ENCODE measurements at regions not wholly inside any gene's neighbourhood (a gene's known extent, or its start where the extent isn't known, plus 50 kb on each side); places are given as distances from the start of the nearest gene placed in this dataset.

- TF ChIP-seq ZNF654 (tag by site-specific recombination; IDR thresholded peaks at IDR 0.05; ENCODE audit: low read depth): peak; percentile 35
- TF ChIP-seq ZNF146 (tag by site-specific recombination; IDR thresholded peaks at IDR 0.05): no peak
These were observed 389.2 kb upstream of the KLF6 start for GRCh38 chr10:4174197-4174596.

GRCh38 chr10:4170633-4171314 is 385.8 kb upstream of the KLF6 start:
- no peak for TF ChIP-seq ZNF571 (tag by site-specific recombination; IDR thresholded peaks at IDR 0.05)
- TF ChIP-seq ZBTB49 (tag by site-specific recombination; IDR thresholded peaks at IDR 0.05; ENCODE audit: low read depth): no peak
- TF ChIP-seq ZNF843 (tag by site-specific recombination; IDR thresholded peaks at IDR 0.05): no peak
- TF ChIP-seq ZNF510 (tag by site-specific recombination; IDR thresholded peaks at IDR 0.05; ENCODE audit: insufficient replicate concordance): no peak
- Histone ChIP-seq H3K27ac (ENCODE audit: extremely low read depth, low read depth, low read length) (no peak overlapping the region), H3K4me3 (ENCODE audit: low read depth, low read length) (no peak overlapping the region), H3K4me1 (ENCODE audit: control insufficient read depth, insufficient read depth, low read length) (no peaks in the 10 kb centered on the region), H3K36me3 (ENCODE audit: control insufficient read depth in 2 of 2, insufficient read depth in 1 of 2, low read length in 2 of 2) (no peaks in the 10 kb centered on the region), H3K9me3 (ENCODE audit: control insufficient read depth, insufficient read depth, low read depth, low read length) (no peaks in the 10 kb centered on the region)
- ChIA-PET POLR2A (no interaction called here), CTCF (interaction anchor here (0.6 to 0.7 kb wide), 2 partner anchors 431 to 827 kb away, joined by 3 read pairs; no protein-coding TSS in a partner anchor)

More at GRCh38 chr10:4174197-4174596, 389.2 kb upstream of the KLF6 start:
- Histone ChIP-seq H3K4me3 (ENCODE audit: low read depth, low read length) (no peak overlapping the region), H3K36me3 (ENCODE audit: control insufficient read depth in 2 of 2, insufficient read depth in 1 of 2, low read length in 2 of 2) (no peaks in the 10 kb centered on the region), H3K27ac (ENCODE audit: extremely low read depth, low read depth, low read length) (no peak overlapping the region), H3K9me3 (ENCODE audit: control insufficient read depth, insufficient read depth, low read depth, low read length) (no peaks in the 10 kb centered on the region), H3K4me1 (ENCODE audit: control insufficient read depth, insufficient read depth, low read length) (no peaks in the 10 kb centered on the region)
- POLR2A ChIA-PET: no interaction called here
- CTCF ChIA-PET: interaction anchor here (0.9 kb wide), 1 partner anchor 321 kb away, joined by 3 read pairs; no protein-coding TSS in a partner anchor

GRCh38 chr10:4170181-4170580 is 385.2 kb upstream of the KLF6 start:
- Histone ChIP-seq H3K36me3 (ENCODE audit: control insufficient read depth in 2 of 2, insufficient read depth in 1 of 2, low read length in 2 of 2) (no peaks in the 10 kb centered on the region), H3K4me1 (ENCODE audit: control insufficient read depth, insufficient read depth, low read length) (no peaks in the 10 kb centered on the region), H3K27ac (ENCODE audit: extremely low read depth, low read depth, low read length) (no peak overlapping the region), H3K9me3 (ENCODE audit: control insufficient read depth, insufficient read depth, low read depth, low read length) (no peaks in the 10 kb centered on the region), H3K4me3 (ENCODE audit: low read depth, low read length) (no peak overlapping the region)
- ChIA-PET POLR2A (no interaction called here), CTCF (no interaction called here)
- no peak for TF ChIP-seq ZNF747 (tag by site-specific recombination; IDR thresholded peaks at IDR 0.05)
- no peak for TF ChIP-seq KLF9 (tag by site-specific recombination; IDR thresholded peaks at IDR 0.05; ENCODE audit: low read depth)
- TF ChIP-seq ZFP41 (tag by site-specific recombination; IDR thresholded peaks at IDR 0.05; ENCODE audit: borderline replicate concordance): no peak
- TF ChIP-seq WT1 (tag by site-specific recombination; IDR thresholded peaks at IDR 0.05): no peak
- TF ChIP-seq MEIS1 (CRISPR knock-in tag; IDR thresholded peaks at IDR 0.05; ENCODE audit: borderline replicate concordance): no peak
- no peak for TF ChIP-seq ZNF341 (tag by site-specific recombination; IDR thresholded peaks at IDR 0.05; ENCODE audit: low read depth)
- no peak for TF ChIP-seq ZNF239 (tag by site-specific recombination; IDR thresholded peaks at IDR 0.05)
- TF ChIP-seq ZBTB11 (tag by site-specific recombination; conservative IDR thresholded peaks at IDR 0.05; ENCODE audit: low read depth): no peak
